ENCODE measurements at regions not wholly inside any gene's neighbourhood (a gene's known extent, or its start where the extent isn't known, plus 50 kb on each side); places are given as distances from the start of the nearest gene placed in this dataset.
"Not testable (repeated sequence)": the region's sequence is repeated elsewhere in the genome, so short reads cannot be mapped to it uniquely, and the experiment has no call there.

DNA sequence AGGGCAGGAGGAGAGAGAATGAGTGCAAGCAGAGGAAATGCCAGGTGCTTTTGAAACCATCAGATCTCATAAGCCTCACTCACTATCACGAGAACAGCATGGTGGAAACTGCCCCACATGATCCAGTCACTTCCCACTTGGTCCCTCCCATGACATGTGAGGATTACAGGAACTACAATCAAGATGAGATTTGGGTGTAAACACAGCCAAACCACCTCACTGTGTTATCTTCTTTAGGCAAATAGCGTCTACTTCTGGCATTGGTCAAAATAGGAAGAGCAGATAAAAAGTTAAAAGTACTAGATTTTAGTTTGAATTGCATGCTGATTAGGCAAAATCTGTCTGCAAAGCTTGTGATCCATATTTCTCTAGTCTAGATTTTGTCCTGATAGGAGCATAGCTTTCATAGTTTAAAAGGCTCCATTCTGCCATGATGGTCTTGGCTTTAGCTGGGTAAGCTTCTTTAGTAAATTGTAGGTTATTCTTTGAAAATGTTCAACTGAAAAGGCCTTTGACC, 267.5 kb downstream of the NKX6-1 start:
- no peaks in the 10 kb centered on the region for H3K9me3 Mint-ChIP-seq
- H3K27me3 Mint-ChIP-seq, result no peaks in the 10 kb centered on the region
- H3K27ac Mint-ChIP-seq, result no peak overlapping the region
- no peaks in the 10 kb centered on the region for H3K4me1 Mint-ChIP-seq (ENCODE audit: low read depth)
- ChIA-PET POLR2A (no interaction called here), CTCF (no interaction called here)
- no peak overlapping the region for H3K4me3 Mint-ChIP-seq
- intact Hi-C loops (cut with micrococcal nuclease), result no loop called here
- no peak for DNase-seq
- no peaks in the 10 kb centered on the region for H3K36me3 Mint-ChIP-seq

DNA sequence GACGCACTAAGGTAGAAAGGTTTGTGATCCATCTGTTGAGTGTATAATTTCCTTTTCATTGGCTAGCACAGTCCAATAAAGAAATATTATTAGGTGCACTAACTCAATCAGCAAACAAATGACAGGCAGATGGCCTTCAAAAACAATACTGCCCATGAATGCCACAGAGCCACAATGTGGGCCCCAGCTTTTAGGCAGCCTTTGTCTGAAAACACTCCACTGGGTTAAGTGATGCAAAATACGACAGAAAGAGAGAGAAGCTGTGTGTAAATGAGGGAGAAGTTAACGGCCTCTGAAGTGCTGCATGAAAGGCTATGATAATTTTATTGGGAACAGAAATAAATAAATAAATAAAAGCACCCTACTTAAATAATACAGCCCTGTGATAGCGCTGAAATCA, 274.6 kb downstream of the NKX6-1 start:
- Mint-ChIP-seq H3K27me3 (no peaks in the 10 kb centered on the region), H3K27ac (no peak overlapping the region)
- CTCF ChIA-PET, result no interaction called here

DNA sequence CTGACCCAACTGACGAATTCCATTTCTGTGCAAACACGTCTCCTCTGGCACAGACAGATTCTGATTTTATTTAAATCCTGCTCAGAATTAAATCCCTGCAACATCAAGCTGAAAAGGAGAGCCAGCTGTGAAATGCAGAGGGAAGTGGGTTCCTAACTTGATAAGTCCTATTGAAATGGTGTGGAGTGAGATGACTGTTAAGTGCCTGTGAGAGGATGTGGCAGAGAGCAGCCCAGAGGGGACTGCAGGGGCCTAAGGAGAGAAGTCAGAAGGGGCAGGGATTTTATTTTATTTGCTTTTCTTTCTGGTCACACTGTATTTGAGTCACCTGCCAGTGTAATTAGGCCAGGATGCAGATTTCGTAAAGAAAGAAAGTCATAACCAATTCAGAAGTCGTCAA, 277.4 kb downstream of the NKX6-1 start:
- POLR2A ChIA-PET, result no interaction called here
- Mint-ChIP-seq H3K36me3 (no peaks in the 10 kb centered on the region), H3K27me3 (no peaks in the 10 kb centered on the region), H3K9me3 (no peaks in the 10 kb centered on the region), H3K4me3 (no peak overlapping the region), H3K27ac (no peak overlapping the region), H3K4me1 (ENCODE audit: low read depth) (no peaks in the 10 kb centered on the region)
- intact Hi-C loops (cut with micrococcal nuclease), result no loop called here
- CTCF ChIA-PET, result no interaction called here
- no peak for DNase-seq

More for the DNA sequence above, 274.6 kb downstream of the NKX6-1 start:
- intact Hi-C loops (cut with micrococcal nuclease), result no loop called here
- no peaks in the 10 kb centered on the region for H3K9me3 Mint-ChIP-seq
- no peak overlapping the region for H3K4me3 Mint-ChIP-seq
- no peak for DNase-seq
- POLR2A ChIA-PET, result no interaction called here
- H3K36me3 Mint-ChIP-seq, result no peaks in the 10 kb centered on the region
- no peaks in the 10 kb centered on the region for H3K4me1 Mint-ChIP-seq (ENCODE audit: low read depth)

DNA sequence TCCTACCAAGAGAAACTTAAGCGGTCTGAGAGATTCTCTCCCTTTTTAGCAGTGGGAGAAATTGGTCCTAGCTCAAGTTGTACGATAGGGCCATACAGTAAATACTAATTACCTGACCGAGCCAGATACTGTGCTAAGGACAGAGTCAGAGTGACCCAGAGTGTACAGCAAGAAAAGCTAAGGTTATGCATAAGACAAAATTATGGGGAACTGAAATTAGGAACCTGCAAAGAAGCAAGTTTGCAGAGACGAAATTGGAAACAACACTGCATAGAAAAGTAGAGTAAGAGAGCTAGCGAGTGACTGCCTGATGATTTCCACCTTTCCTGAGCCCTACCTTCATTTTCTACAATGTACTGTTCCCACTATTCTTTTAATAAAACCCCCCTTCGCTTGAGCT, 278.1 kb downstream of the NKX6-1 start:
- H3K36me3 Mint-ChIP-seq, result no peaks in the 10 kb centered on the region
- no peaks in the 10 kb centered on the region for H3K4me1 Mint-ChIP-seq (ENCODE audit: low read depth)
- H3K9me3 Mint-ChIP-seq, result no peaks in the 10 kb centered on the region
- DNase-seq, result no peak
- H3K27ac Mint-ChIP-seq, result no peak overlapping the region
- intact Hi-C loops (cut with micrococcal nuclease), result no loop called here
- H3K27me3 Mint-ChIP-seq, result no peaks in the 10 kb centered on the region
- no peak overlapping the region for H3K4me3 Mint-ChIP-seq
- CTCF ChIA-PET, result no interaction called here
- POLR2A ChIA-PET, result no interaction called here

DNA sequence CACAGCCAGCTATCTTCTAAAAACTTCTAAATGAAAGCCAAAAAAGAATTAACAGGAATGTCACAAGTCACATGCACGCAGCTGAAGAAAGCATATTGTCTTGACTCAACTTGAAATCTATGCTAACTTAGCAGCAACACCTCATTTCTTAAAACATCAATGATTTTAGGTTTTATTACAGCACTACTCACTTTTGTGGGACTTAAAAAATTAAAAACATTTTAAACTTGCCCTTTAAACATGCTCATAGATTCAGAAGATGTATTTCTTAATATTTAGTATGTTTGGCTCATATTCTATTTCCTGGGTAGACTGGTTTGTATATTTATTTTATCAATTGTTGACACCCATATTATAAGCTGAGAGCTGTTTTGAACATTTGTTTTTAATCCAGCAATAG, 279.4 kb downstream of the NKX6-1 start:
- Mint-ChIP-seq H3K36me3 (no peaks in the 10 kb centered on the region), H3K27ac (no peak overlapping the region), H3K9me3 (no peaks in the 10 kb centered on the region), H3K4me3 (no peak overlapping the region), H3K4me1 (ENCODE audit: low read depth) (no peaks in the 10 kb centered on the region), H3K27me3 (no peaks in the 10 kb centered on the region)
- DNase-seq, result no peak
- intact Hi-C loops (cut with micrococcal nuclease), result no loop called here
- POLR2A ChIA-PET, result no interaction called here
- CTCF ChIA-PET, result no interaction called here

DNA sequence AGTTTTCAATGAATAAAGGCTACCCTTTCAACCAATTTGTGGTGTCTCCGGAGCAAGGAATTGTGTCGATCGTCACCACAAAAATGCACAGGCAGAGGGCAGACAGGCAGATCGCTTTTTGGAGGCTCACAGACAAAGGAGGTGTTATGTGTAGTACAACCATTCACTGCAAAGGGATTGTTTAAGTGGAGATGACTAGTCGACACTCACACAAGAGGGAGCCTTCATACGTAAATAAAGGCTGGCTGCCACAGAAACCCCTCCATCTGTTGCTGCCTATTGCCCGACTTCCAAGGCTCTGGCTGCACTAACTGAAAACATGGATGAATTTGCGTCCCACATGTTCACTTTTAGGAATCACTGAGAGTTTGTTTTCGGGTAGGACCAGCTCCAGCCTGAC, 281.1 kb downstream of the NKX6-1 start:
- Mint-ChIP-seq H3K27ac (no peak overlapping the region), H3K4me3 (no peak overlapping the region), H3K9me3 (no peaks in the 10 kb centered on the region), H3K27me3 (no peaks in the 10 kb centered on the region), H3K4me1 (ENCODE audit: low read depth) (no peaks in the 10 kb centered on the region), H3K36me3 (no peaks in the 10 kb centered on the region)
- POLR2A ChIA-PET, result no interaction called here
- CTCF ChIA-PET, result no interaction called here
- intact Hi-C loops (cut with micrococcal nuclease), result no loop called here
- no peak for DNase-seq

DNA sequence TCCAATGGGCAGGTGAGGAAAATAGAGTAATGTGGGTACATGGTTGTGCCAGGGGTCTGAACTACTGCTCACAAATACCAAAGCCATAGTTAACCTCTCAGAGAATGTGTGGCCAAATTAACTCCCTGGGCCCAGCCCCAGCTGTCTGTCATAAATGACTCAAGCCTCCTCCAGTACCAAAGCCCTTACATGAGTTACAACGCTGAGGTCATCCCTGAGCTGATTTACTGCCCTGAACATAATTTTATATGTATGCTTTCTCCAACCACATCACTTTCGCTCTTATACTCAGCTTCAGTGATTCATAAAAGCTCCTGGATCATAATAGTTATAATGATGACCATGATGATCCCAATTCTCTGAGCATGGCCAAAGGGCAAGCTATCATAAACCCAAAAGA, 283.9 kb downstream of the NKX6-1 start:
- H3K4me3 Mint-ChIP-seq, result no peak overlapping the region
- no peaks in the 10 kb centered on the region for H3K4me1 Mint-ChIP-seq (ENCODE audit: low read depth)
- POLR2A ChIA-PET, result no interaction called here
- DNase-seq, result no peak
- intact Hi-C loops (cut with micrococcal nuclease), result no loop called here
- CTCF ChIA-PET, result no interaction called here
- H3K27me3 Mint-ChIP-seq, result no peaks in the 10 kb centered on the region
- H3K9me3 Mint-ChIP-seq, result peaks cover 4% of the 10 kb centered on the region
- H3K27ac Mint-ChIP-seq, result no peak overlapping the region
- H3K36me3 Mint-ChIP-seq, result no peaks in the 10 kb centered on the region

DNA sequence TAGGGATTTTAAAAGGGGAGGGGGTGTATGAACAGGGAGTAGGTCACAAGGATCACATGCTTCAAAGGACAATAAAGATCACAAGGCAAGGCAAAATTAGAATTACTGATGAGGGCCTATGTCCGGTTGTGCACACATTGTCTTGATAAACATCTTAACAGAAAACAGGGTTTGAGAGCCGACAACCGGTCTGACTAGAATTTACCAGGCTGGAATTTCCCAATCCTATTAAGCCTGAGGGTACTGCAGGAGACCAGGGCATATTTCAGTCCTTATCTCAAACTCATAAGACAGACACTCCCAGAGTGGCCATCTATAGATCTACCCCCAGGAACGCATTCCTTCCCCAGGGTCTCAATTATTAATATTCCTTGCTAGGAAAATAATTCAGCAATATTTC, 292.9 kb downstream of the NKX6-1 start:
- H3K9me3 Mint-ChIP-seq, result peaks cover 23% of the 10 kb centered on the region
- H3K27me3 Mint-ChIP-seq; DNase-seq; H3K27ac Mint-ChIP-seq; H3K4me1 Mint-ChIP-seq (ENCODE audit: low read depth); intact Hi-C loops (cut with micrococcal nuclease); H3K36me3 Mint-ChIP-seq; POLR2A ChIA-PET; H3K4me3 Mint-ChIP-seq; CTCF ChIA-PET: not testable (repeated sequence)

DNA sequence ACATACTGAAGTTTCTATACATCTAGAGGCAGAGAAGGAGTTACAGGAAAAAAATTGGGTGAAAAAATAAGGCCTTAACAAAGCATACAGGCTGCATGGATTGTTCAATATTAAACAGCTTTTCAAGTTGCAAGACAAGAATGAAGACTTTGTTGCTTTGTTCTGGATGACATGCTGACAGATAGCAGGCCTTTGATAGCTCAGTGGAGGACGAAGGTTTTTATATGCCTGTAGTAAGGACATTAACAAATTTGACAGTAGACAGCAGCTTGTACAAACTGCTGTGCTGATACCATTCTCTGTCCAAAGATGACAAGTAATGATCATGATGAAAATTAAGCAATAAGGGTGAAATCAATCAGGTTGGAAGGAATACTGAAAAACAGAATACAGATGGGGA, 309.9 kb downstream of the NKX6-1 start:
- intact Hi-C loops (cut with micrococcal nuclease), result no loop called here

DNA sequence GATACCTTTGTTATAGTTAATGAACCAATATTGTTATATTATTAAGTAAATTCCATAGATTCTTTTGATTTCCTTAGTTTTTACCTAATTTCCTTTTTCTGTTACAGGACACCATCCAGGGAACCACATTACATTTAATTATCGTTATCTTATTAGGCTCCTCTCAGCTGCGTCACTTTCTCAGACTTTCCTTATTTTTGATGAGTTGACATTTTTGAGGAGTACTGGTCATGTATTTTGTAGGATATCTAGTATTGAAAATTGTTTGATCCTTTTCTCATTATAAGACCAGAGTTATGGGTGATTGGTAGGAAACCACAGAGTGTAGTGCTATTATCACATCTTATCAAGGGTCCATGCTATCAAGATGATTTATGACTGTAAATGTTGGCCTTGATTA, 319.7 kb downstream of the NKX6-1 start:
- H3K9me3 Mint-ChIP-seq, result no peaks in the 10 kb centered on the region
- ChIA-PET POLR2A (no interaction called here), CTCF (interaction anchor here (1.0 kb wide), 1 partner anchor 75 kb away, joined by 3 read pairs; no protein-coding TSS in a partner anchor)
- intact Hi-C loops (cut with micrococcal nuclease), result no loop called here
- no peak for DNase-seq
- no peak overlapping the region for H3K4me3 Mint-ChIP-seq
- no peak overlapping the region for H3K27ac Mint-ChIP-seq
- no peaks in the 10 kb centered on the region for H3K36me3 Mint-ChIP-seq
- H3K27me3 Mint-ChIP-seq, result no peaks in the 10 kb centered on the region
- H3K4me1 Mint-ChIP-seq (ENCODE audit: low read depth), result no peaks in the 10 kb centered on the region

More for the DNA sequence above, 309.9 kb downstream of the NKX6-1 start:
- ChIA-PET POLR2A (no interaction called here), CTCF (no interaction called here)
- Mint-ChIP-seq H3K4me1 (ENCODE audit: low read depth) (no peaks in the 10 kb centered on the region), H3K9me3 (peaks cover 2% of the 10 kb centered on the region), H3K27me3 (no peaks in the 10 kb centered on the region), H3K27ac (no peak overlapping the region), H3K36me3 (no peaks in the 10 kb centered on the region), H3K4me3 (no peak overlapping the region)
- no peak for DNase-seq

DNA sequence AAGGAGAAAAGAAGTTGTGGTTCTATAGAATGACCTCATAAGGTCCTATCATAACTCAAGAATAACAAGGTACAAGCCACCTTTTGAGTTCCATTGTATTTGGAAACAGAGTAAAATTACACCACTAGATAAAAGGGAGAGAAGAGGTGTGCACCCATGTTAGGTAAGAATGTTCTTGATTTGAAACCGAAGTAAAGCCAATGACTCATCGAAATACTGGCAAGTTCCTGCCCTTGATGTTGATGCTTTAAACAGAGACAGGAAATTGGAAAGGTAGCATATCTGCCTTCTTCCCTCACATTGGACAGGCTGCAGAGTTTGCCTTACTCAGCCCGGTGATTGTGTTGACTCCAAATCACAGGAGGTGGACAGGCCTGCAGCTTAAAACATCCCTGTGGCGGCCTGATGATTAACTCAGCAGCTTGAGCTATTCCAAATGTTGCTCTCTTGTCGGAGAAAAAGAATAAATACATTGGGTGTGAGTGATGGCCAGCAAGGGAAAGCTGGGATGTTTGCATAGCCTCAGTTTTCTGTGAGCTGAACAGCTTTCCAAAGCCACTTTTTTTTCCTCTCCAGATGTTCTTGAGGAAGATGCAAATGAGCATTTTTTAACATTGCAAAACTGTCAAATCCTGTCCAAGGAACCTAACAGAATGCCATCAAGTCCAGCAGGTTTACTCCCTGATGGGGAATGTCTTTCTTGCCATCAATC, 321.1 kb downstream of the NKX6-1 start:
- intact Hi-C loops (cut with micrococcal nuclease), result no loop called here
- ChIA-PET POLR2A (interaction anchor here (0.9 kb wide), 1 partner anchor 11 kb away, joined by 3 read pairs; no protein-coding TSS in a partner anchor), CTCF (no interaction called here)
- Mint-ChIP-seq H3K4me3 (no peak overlapping the region), H3K27me3 (no peaks in the 10 kb centered on the region), H3K27ac (no peak overlapping the region), H3K4me1 (ENCODE audit: low read depth) (no peaks in the 10 kb centered on the region), H3K36me3 (no peaks in the 10 kb centered on the region), H3K9me3 (no peaks in the 10 kb centered on the region)
- DNase-seq, result no peak

DNA sequence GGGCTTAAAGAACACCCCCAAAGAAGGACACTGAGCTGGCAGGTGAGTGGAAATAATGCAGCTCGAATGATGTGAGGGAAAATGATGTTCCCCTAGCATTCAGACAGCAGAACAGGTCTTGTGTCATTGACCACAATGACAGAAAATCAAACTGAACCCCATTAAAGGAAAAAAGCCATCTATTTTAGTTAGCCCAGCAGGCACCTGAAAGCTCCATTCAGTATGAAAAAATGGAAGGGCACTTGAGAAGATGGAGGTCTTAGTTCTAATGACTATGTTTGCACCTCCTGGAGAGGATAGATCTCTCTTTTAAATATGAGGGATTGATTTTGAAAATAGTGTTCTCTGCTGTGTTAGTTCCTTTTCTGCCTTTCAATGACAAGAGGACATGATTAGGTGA, 323.1 kb downstream of the NKX6-1 start:
- CTCF ChIA-PET, result interaction anchor here (0.6 kb wide), 1 partner anchor 31 kb away, joined by 3 read pairs; no protein-coding TSS in a partner anchor
- Mint-ChIP-seq H3K4me3 (no peak overlapping the region), H3K9me3 (no peaks in the 10 kb centered on the region), H3K27me3 (no peaks in the 10 kb centered on the region), H3K4me1 (ENCODE audit: low read depth) (no peaks in the 10 kb centered on the region), H3K27ac (no peak overlapping the region), H3K36me3 (no peaks in the 10 kb centered on the region)
- intact Hi-C loops (cut with micrococcal nuclease), result no loop called here
- POLR2A ChIA-PET, result no interaction called here
- DNase-seq, result no peak

DNA sequence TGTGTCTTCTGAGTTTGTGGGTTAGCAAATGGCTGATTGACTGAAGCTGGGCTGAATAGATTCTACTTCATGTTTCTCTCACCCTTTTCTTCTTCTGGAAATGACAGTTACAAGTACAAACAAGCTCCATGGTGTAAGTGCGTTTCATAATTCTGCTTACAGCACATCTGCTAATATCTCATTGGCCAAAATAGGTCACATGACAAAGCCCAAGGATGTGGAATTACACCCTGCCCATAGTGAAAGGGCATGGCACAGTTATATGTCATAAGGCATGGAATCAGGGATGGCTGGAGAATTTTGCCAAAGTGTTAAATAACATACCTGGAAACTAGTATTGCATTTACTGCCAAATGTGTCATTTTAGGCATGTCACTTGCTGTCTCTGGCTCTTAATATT, 327.2 kb downstream of the NKX6-1 start:
- no peak overlapping the region for H3K27ac Mint-ChIP-seq
- H3K4me1 Mint-ChIP-seq (ENCODE audit: low read depth), result no peaks in the 10 kb centered on the region
- intact Hi-C loops (cut with micrococcal nuclease), result no loop called here
- H3K27me3 Mint-ChIP-seq, result no peaks in the 10 kb centered on the region
- no peaks in the 10 kb centered on the region for H3K36me3 Mint-ChIP-seq
- CTCF ChIA-PET, result no interaction called here
- DNase-seq, result no peak
- POLR2A ChIA-PET, result no interaction called here
- no peak overlapping the region for H3K4me3 Mint-ChIP-seq
- H3K9me3 Mint-ChIP-seq, result no peaks in the 10 kb centered on the region

All from activated CD4-positive, alpha-beta memory T cell treated with anti-CD3 and anti-CD28 coated beads for 36 hours (primary cell).